Osteocyte (in vitro differentiated cells): ENCODE measurements at regions not wholly inside any gene's neighbourhood (a gene's known extent, or its start where the extent isn't known, plus 50 kb on each side); places are given as distances from the start of the nearest gene placed in this dataset.

Experiments used
- DNase-seq: peaks from one replicate; pipeline ENCODE4 v3.0.0; 2021; ENCODE audit warnings: mixed read lengths; ENCODE audit not compliant: unreplicated experiment; ENCODE audit errors: extremely low spot score
- H3K27ac Mint-ChIP-seq: one replicate; pipeline ENCODE4 v1.8.0; 2021; ENCODE audit warnings: mild to moderate bottlenecking, mixed read lengths; ENCODE audit not compliant: unreplicated experiment
- H3K27me3 Mint-ChIP-seq: one replicate; pipeline ENCODE4 v1.8.0; 2021; ENCODE audit warnings: mixed read lengths; ENCODE audit not compliant: unreplicated experiment
- H3K36me3 Mint-ChIP-seq: one replicate; pipeline ENCODE4 v1.8.0; 2021; ENCODE audit warnings: mixed read lengths; ENCODE audit not compliant: unreplicated experiment
- H3K4me1 Mint-ChIP-seq: one replicate; pipeline ENCODE4 v1.8.0; 2021; ENCODE audit warnings: mixed read lengths; ENCODE audit not compliant: unreplicated experiment
- H3K4me3 Mint-ChIP-seq: one replicate; pipeline ENCODE4 v1.8.0; 2021; ENCODE audit warnings: mild to moderate bottlenecking, moderate library complexity, mixed read lengths; ENCODE audit not compliant: unreplicated experiment
- H3K9me3 Mint-ChIP-seq: one replicate; pipeline ENCODE4 v1.8.0; 2021; ENCODE audit warnings: mixed read lengths; ENCODE audit not compliant: unreplicated experiment
- TF ChIP-seq, protein P1 (sequence below): fragments of 200-600 bp; sonication (generic); IDR thresholded peaks from 2 replicates; pipeline ENCODE4 v1.5.0; 2021; ENCODE audit warnings: antibody characterized with exemption, mild to moderate bottlenecking, moderate library complexity

DNA sequence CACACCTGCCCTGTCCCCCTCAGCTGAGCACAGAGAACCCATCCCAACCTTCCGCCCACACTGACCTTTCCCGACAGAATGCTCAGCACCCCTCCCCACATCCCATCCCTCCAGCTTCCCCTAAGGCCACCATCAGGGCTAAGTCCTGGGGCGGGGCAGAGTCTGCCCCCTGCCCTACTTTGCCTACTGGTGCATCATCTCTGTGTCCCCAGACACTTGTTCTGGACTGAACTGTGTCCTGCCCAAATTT, 109.8 kb downstream of the CTTN start:
- Mint-ChIP-seq H3K4me1 (no peaks in the 10 kb centered on the region), H3K36me3 (no peaks in the 10 kb centered on the region), H3K27me3 (no peaks in the 10 kb centered on the region), H3K4me3 (no peak overlapping the region), H3K9me3 (peaks cover 17% of the 10 kb centered on the region), H3K27ac (no peak overlapping the region)
- no peak for DNase-seq
- TF ChIP-seq, protein P1, sequence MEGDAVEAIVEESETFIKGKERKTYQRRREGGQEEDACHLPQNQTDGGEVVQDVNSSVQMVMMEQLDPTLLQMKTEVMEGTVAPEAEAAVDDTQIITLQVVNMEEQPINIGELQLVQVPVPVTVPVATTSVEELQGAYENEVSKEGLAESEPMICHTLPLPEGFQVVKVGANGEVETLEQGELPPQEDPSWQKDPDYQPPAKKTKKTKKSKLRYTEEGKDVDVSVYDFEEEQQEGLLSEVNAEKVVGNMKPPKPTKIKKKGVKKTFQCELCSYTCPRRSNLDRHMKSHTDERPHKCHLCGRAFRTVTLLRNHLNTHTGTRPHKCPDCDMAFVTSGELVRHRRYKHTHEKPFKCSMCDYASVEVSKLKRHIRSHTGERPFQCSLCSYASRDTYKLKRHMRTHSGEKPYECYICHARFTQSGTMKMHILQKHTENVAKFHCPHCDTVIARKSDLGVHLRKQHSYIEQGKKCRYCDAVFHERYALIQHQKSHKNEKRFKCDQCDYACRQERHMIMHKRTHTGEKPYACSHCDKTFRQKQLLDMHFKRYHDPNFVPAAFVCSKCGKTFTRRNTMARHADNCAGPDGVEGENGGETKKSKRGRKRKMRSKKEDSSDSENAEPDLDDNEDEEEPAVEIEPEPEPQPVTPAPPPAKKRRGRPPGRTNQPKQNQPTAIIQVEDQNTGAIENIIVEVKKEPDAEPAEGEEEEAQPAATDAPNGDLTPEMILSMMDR, result no peak

DNA sequence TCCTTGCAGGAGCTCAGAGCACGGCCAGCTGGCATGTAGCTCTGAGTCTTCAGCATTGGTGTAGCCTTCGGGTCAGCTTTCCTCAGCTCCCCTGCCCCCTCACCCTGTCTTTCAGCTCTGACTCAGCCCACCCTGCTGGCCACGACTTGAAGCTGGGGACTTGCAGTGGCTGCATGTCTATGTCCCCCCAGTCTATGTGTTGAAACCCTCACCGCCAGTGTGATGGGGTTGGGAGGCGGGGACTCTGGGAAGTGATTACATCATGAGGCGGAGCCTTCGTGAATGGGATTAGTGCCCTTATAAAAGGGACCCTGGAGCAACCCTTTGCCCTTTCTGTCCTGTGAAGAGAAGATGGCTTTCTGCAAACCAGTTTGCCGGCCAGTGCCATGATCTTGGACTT, 111.1 kb downstream of the CTTN start:
- Mint-ChIP-seq H3K36me3 (no peaks in the 10 kb centered on the region), H3K27ac (no peak overlapping the region), H3K4me3 (no peak overlapping the region), H3K9me3 (peaks cover 23% of the 10 kb centered on the region), H3K4me1 (no peaks in the 10 kb centered on the region), H3K27me3 (no peaks in the 10 kb centered on the region)
- TF ChIP-seq, protein P1, result no peak
- no peak for DNase-seq

DNA sequence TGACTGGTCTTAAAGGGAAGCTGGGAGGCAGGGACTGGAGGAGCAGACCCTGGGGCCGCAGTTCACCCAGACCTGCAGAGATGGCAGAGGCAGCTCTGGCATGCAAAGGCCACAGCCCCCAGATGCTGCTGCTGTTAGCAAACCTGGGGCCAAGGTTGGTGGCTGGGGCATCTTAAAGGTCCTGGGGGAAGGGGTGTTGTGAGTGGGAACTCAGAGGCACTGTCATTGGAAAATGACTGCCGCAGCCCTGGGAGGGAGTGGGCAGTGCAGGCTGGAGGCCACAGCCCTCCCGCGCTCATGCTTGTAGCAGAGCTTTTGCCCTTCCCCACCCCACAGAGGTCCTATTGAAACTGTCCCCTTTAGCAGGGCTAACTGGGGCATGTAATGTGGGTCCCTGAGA, 111.8 kb downstream of the CTTN start:
- H3K4me1 Mint-ChIP-seq, result no peaks in the 10 kb centered on the region
- no peaks in the 10 kb centered on the region for H3K27me3 Mint-ChIP-seq
- H3K36me3 Mint-ChIP-seq, result no peaks in the 10 kb centered on the region
- TF ChIP-seq, protein P1, result no peak
- H3K4me3 Mint-ChIP-seq, result no peak overlapping the region
- no peak for DNase-seq
- no peak overlapping the region for H3K27ac Mint-ChIP-seq
- H3K9me3 Mint-ChIP-seq, result peaks cover 23% of the 10 kb centered on the region

DNA sequence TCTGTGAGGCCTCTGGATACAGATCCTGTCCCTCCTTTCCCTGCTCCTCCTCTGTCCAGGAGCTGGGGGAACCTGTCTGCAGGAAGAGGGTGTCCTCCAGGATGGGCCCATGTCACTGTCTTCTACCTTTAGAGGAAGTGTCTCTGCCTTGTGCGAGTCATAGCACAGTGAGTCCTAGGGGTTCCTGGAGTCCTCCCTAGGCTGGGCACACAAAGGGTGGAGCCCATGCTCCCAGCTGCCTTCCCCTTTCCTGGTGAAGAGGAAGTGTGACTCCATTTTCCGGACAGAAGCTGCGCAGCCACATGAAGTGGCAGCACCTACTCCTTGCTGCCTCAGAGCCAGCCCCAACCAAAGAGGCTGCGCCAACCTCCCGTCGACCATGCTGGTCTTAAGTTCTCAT, 112.2 kb downstream of the CTTN start:
- peaks cover 23% of the 10 kb centered on the region for H3K9me3 Mint-ChIP-seq
- H3K27ac Mint-ChIP-seq, result no peak overlapping the region
- TF ChIP-seq, protein P1, result no peak
- no peaks in the 10 kb centered on the region for H3K27me3 Mint-ChIP-seq
- H3K4me3 Mint-ChIP-seq, result no peak overlapping the region
- no peak for DNase-seq
- H3K4me1 Mint-ChIP-seq, result no peaks in the 10 kb centered on the region
- H3K36me3 Mint-ChIP-seq, result no peaks in the 10 kb centered on the region

DNA sequence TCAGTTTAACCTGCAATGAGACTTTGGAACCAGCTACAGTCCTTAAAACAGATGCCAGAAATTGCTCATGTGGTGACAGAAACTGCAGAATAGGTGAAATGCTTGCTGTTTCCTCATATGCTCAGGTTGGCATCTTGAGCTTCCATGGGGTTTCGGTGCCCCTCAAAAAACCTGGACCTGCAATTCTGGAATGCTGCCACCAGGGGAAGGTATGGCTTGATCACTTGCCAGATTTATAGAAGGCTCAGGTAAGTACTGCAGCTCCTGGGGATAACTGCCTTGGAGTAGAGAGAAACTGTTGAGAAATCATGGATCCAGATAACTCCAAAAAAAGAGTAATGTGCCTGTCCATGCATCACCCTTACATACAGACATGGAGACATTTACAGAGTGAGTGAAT, 113.0 kb downstream of the CTTN start:
- TF ChIP-seq, protein P1, result no peak
- Mint-ChIP-seq H3K27ac (no peak overlapping the region), H3K4me3 (no peak overlapping the region), H3K27me3 (peaks cover 6% of the 10 kb centered on the region), H3K4me1 (no peaks in the 10 kb centered on the region), H3K36me3 (no peaks in the 10 kb centered on the region), H3K9me3 (peaks cover 23% of the 10 kb centered on the region)
- no peak for DNase-seq
